HL-60 (cell line): ENCODE measurements at regions not wholly inside any gene's neighbourhood (a gene's known extent, or its start where the extent isn't known, plus 50 kb on each side); places are given as distances from the start of the nearest gene placed in this dataset.
A peak's percentile ranks its signal among the peaks of the same experiment; 100 is the strongest.

Source experiments
- DNase-seq, 2 experiments: peaks; one replicate each; pipeline ENCODE4 v3.0.0-alpha.2; 2010 to 2020; ENCODE audit warnings: low read depth in 1 of 2, low spot score in 1 of 2
- H3K27ac ChIP-seq: fragments of 250-450 bp; sonication (Bioruptor Pico); replicated peaks from 2 replicates; pipeline ENCODE4 v1.5.1; 2020; ENCODE audit warnings: mild to moderate bottlenecking, moderate library complexity
- H3K27me3 ChIP-seq: fragments of 250-450 bp; sonication (Bioruptor Pico); 2 replicates; pipeline ENCODE4 v1.5.1; 2021; ENCODE audit warnings: mild to moderate bottlenecking, moderate library complexity; ENCODE audit not compliant: insufficient read depth, poor library complexity, severe bottlenecking
- H3K4me3 ChIP-seq: replicated peaks from 2 replicates; pipeline ENCODE4 v1.5.1; 2011; ENCODE audit warnings: mild to moderate bottlenecking, control low read depth, low read length; ENCODE audit not compliant: insufficient read depth
- GABPA ChIP-seq: IDR thresholded peaks from 2 replicates; pipeline ENCODE4 v1.6.1; 2012; ENCODE audit warnings: low read depth
- POLR2AphosphoS5 ChIP-seq: IDR thresholded peaks from 2 replicates; pipeline ENCODE4 v1.6.1; 2012; ENCODE audit warnings: low read depth
- SPI1 ChIP-seq: IDR thresholded peaks from 2 replicates; pipeline ENCODE4 v1.6.1; 2012; ENCODE audit warnings: low read depth, mild to moderate bottlenecking, borderline replicate concordance
- TF ChIP-seq, protein P1 (sequence below): IDR thresholded peaks from 2 replicates; pipeline ENCODE4 v1.6.1; 2012; ENCODE audit warnings: low read depth; ENCODE audit not compliant: insufficient replicate concordance
- TF ChIP-seq, protein P2 (sequence below): IDR thresholded peaks from one replicate; pipeline ENCODE4 v1.5.1; 2011; ENCODE audit warnings: low read length, control low read depth, inconsistent platforms; ENCODE audit not compliant: insufficient read depth

DNA sequence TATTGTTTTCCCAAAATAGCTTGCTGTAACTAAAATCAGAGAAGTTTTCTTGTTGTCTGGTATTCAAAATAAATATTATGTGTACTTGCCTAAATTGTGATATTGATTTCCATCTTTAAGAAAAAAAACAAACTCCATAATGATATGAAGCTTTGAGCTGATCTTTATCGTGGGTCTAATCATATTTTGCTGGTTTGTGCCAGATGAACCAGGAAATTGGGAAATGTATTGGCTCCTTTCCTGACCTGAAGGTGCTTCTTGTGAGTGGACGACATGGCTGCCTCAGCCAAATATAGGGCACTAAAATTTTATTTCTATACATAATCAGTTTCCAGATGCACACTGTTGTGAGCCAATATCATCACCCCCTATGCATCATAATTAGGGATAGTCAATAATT lies 113.3 kb downstream of the DIPK2A start:
- TF ChIP-seq, protein P1, sequence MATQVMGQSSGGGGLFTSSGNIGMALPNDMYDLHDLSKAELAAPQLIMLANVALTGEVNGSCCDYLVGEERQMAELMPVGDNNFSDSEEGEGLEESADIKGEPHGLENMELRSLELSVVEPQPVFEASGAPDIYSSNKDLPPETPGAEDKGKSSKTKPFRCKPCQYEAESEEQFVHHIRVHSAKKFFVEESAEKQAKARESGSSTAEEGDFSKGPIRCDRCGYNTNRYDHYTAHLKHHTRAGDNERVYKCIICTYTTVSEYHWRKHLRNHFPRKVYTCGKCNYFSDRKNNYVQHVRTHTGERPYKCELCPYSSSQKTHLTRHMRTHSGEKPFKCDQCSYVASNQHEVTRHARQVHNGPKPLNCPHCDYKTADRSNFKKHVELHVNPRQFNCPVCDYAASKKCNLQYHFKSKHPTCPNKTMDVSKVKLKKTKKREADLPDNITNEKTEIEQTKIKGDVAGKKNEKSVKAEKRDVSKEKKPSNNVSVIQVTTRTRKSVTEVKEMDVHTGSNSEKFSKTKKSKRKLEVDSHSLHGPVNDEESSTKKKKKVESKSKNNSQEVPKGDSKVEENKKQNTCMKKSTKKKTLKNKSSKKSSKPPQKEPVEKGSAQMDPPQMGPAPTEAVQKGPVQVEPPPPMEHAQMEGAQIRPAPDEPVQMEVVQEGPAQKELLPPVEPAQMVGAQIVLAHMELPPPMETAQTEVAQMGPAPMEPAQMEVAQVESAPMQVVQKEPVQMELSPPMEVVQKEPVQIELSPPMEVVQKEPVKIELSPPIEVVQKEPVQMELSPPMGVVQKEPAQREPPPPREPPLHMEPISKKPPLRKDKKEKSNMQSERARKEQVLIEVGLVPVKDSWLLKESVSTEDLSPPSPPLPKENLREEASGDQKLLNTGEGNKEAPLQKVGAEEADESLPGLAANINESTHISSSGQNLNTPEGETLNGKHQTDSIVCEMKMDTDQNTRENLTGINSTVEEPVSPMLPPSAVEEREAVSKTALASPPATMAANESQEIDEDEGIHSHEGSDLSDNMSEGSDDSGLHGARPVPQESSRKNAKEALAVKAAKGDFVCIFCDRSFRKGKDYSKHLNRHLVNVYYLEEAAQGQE = no peak
- no peak for TF ChIP-seq GABPA
- TF ChIP-seq SPI1 = no peak
- no peak for TF ChIP-seq POLR2AphosphoS5
- TF ChIP-seq, protein P2, sequence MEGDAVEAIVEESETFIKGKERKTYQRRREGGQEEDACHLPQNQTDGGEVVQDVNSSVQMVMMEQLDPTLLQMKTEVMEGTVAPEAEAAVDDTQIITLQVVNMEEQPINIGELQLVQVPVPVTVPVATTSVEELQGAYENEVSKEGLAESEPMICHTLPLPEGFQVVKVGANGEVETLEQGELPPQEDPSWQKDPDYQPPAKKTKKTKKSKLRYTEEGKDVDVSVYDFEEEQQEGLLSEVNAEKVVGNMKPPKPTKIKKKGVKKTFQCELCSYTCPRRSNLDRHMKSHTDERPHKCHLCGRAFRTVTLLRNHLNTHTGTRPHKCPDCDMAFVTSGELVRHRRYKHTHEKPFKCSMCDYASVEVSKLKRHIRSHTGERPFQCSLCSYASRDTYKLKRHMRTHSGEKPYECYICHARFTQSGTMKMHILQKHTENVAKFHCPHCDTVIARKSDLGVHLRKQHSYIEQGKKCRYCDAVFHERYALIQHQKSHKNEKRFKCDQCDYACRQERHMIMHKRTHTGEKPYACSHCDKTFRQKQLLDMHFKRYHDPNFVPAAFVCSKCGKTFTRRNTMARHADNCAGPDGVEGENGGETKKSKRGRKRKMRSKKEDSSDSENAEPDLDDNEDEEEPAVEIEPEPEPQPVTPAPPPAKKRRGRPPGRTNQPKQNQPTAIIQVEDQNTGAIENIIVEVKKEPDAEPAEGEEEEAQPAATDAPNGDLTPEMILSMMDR = no peak
- Histone ChIP-seq H3K4me3 (no peak overlapping the region), H3K27me3 (no peaks in the 10 kb centered on the region), H3K27ac (no peak overlapping the region)
- no peak for DNase-seq

DNA sequence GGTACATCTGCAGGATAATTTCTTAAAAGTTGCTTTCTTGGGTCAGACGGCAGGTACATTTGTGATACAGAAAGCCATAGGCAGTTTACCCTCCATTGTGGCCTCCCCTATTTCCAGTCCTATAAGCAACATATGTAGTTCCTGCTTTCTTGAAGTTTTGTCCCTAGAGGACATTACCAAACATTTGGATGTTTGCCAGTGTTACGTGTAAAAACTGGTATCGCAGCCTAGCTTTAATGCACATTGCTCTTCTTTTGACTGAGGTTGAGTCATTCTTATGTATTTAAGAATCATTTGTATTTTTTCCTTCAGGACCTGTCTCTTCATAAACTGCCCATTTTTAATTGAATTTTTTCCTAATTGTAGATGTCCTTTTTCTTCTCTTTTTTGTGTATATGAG lies 114.3 kb downstream of the DIPK2A start:
- DNase-seq = peak; percentile 11 to 85
- H3K27ac ChIP-seq = no peak overlapping the region
- TF ChIP-seq, protein P2 = no peak
- TF ChIP-seq, protein P1 = no peak
- TF ChIP-seq POLR2AphosphoS5 (no peak; the same call in 1 of the 2 replicates), GABPA (no peak), SPI1 (no peak)
- H3K27me3 ChIP-seq = no peaks in the 10 kb centered on the region
- H3K4me3 ChIP-seq = no peak overlapping the region

DNA sequence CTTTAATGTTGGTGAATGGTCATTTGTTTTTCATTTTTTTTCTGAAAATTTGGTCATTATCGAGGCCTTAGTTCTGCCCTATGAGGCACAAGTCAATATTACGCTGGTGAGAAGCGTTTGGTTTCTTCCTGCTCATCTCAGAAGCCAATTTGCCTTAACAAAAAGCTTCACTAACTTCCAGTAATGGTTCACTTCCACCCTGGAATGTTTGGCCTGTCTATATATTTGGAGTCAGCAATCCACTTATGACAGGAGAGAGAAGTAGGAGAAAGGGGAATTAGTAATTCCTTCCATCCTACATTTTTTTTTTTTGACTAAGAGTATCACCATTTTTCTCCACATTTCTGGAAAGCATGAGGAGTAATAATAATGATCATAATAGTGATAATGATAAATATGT lies 124.4 kb downstream of the DIPK2A start:
- no peak for DNase-seq
- Histone ChIP-seq H3K27ac (no peak overlapping the region), H3K4me3 (no peak overlapping the region), H3K27me3 (no peaks in the 10 kb centered on the region)
- TF ChIP-seq, protein P1 = no peak
- TF ChIP-seq GABPA = no peak
- TF ChIP-seq, protein P2 = no peak
- TF ChIP-seq POLR2AphosphoS5 = no peak
- no peak for TF ChIP-seq SPI1
